CD14-positive monocyte (primary cell): ENCODE measurements at regions not wholly inside any gene's neighbourhood (a gene's known extent, or its start where the extent isn't known, plus 50 kb on each side); places are given as distances from the start of the nearest gene placed in this dataset.

Source experiments
- DNase-seq, 3 donors: peaks; one replicate each; pipeline ENCODE4 v3.0.0-alpha.2; 2011 to 2022
- H2AFZ ChIP-seq: 2 replicates; pipeline ENCODE4 v1.6.0; 2012; ENCODE audit warnings: mild to moderate bottlenecking, low read depth, low read length, inconsistent platforms; ENCODE audit not compliant: insufficient read depth, poor library complexity, severe bottlenecking
- H3K27ac ChIP-seq, 2 donors: 1 replicate in 1 of 2; 2 replicates in 1 of 2; pipeline ENCODE4 v1.5.1; 2012 to 2013; ENCODE audit warnings: low read length in 2 of 2, control low read depth in 1 of 2, inconsistent platforms in 1 of 2, low read depth in 1 of 2, mild to moderate bottlenecking in 1 of 2
- H3K27me3 ChIP-seq, 2 donors: one replicate each; pipeline versions ENCODE4 v1.6.0 to v1.6.1; 2011 to 2013; ENCODE audit warnings: low read length in 2 of 2; ENCODE audit not compliant: control insufficient read depth in 2 of 2, insufficient read depth in 2 of 2
- H3K36me3 ChIP-seq, 2 donors: replicated peaks in 1 of 2; 1 replicate in 1 of 2; 2 replicates in 1 of 2; pipeline versions ENCODE4 v1.5.1 to v1.6.1; 2012 to 2013; ENCODE audit warnings: low read length in 2 of 2, control low read depth in 1 of 2, inconsistent platforms in 1 of 2, mild to moderate bottlenecking in 1 of 2; ENCODE audit not compliant: insufficient read depth in 2 of 2, control insufficient read depth in 1 of 2
- H3K4me1 ChIP-seq, 2 donors: 1 replicate in 1 of 2; 2 replicates in 1 of 2; pipeline versions ENCODE4 v1.5.1 to v1.6.1; 2012 to 2013; ENCODE audit warnings: low read length in 2 of 2, control low read depth in 1 of 2, inconsistent platforms in 1 of 2, mild to moderate bottlenecking in 1 of 2, moderate library complexity in 1 of 2; ENCODE audit not compliant: insufficient read depth in 2 of 2, control insufficient read depth in 1 of 2
- H3K4me2 ChIP-seq: replicated peaks from 2 replicates; pipeline ENCODE3; 2012; ENCODE audit warnings: low read length, moderate library complexity, mild to moderate bottlenecking; ENCODE audit not compliant: poor library complexity, severe bottlenecking; ENCODE audit errors: extremely low read depth
- H3K4me3 ChIP-seq, 3 experiments: fragments of 200-600 bp in 1 of 3; sonication (generic) in 1 of 3; replicated peaks in 1 of 3; 1 replicate in 2 of 3; 2 replicates in 1 of 3; pipeline ENCODE4 v1.5.1; 2011 to 2013; ENCODE audit warnings: low read length in 3 of 3, mild to moderate bottlenecking in 3 of 3, control low read depth in 2 of 3, low read depth in 2 of 3, inconsistent platforms in 1 of 3, moderate library complexity in 1 of 3
- H3K79me2 ChIP-seq: 2 replicates; pipeline ENCODE4 v1.6.0; 2012; ENCODE audit warnings: mild to moderate bottlenecking, control low read depth, inconsistent platforms, low read length, moderate library complexity; ENCODE audit not compliant: insufficient read depth
- H3K9ac ChIP-seq: 2 replicates; pipeline ENCODE4 v1.6.0; 2017; ENCODE audit warnings: low read length, mild to moderate bottlenecking; ENCODE audit not compliant: insufficient read depth, poor library complexity, severe bottlenecking
- H3K9me3 ChIP-seq, 2 donors: replicated peaks in 1 of 2; 1 replicate in 1 of 2; 2 replicates in 1 of 2; pipeline versions ENCODE4 v1.5.1 to v1.6.1; 2012 to 2013; ENCODE audit warnings: low read length in 2 of 2, control low read depth in 1 of 2; ENCODE audit not compliant: control insufficient read depth in 1 of 2, insufficient read depth in 1 of 2
- H4K20me1 ChIP-seq: 2 replicates; pipeline ENCODE4 v1.6.0; 2012; ENCODE audit warnings: mild to moderate bottlenecking, low read length, control low read depth, moderate library complexity; ENCODE audit not compliant: insufficient read depth
- H3K27ac Mint-ChIP-seq, 7 donors: one replicate each; pipeline ENCODE4 v1.8.0; 2020; ENCODE audit warnings: mild to moderate bottlenecking in 7 of 7, mixed read lengths in 7 of 7, moderate library complexity in 6 of 7, inconsistent platforms in 2 of 7
- H3K27me3 Mint-ChIP-seq, 3 donors: one replicate each; pipeline ENCODE4 v1.8.0; 2021 to 2022; ENCODE audit warnings: low read depth in 3 of 3, mild to moderate bottlenecking in 3 of 3, mixed read lengths in 3 of 3, moderate library complexity in 3 of 3, inconsistent platforms in 1 of 3
- H3K36me3 Mint-ChIP-seq, 2 donors: one replicate each; pipeline ENCODE4 v1.8.0; 2020; ENCODE audit warnings: mixed read lengths in 2 of 2, inconsistent platforms in 1 of 2, mild to moderate bottlenecking in 1 of 2
- H3K4me1 Mint-ChIP-seq: one replicate; pipeline ENCODE4 v1.8.0; 2020; ENCODE audit warnings: mild to moderate bottlenecking, mixed read lengths
- H3K4me3 Mint-ChIP-seq, 2 donors: one replicate each; pipeline ENCODE4 v1.8.0; 2020; ENCODE audit warnings: mild to moderate bottlenecking in 2 of 2, mixed read lengths in 2 of 2, moderate library complexity in 1 of 2
- H3K9me3 Mint-ChIP-seq, 7 donors: one replicate each; pipeline ENCODE4 v1.8.0; 2020 to 2022; ENCODE audit warnings: mixed read lengths in 7 of 7, mild to moderate bottlenecking in 6 of 7, moderate library complexity in 6 of 7, inconsistent platforms in 2 of 7
- WGBS: methylation state at CpG from one replicate; pipeline ENCODE4 v1.1.5; 2013; ENCODE audit warnings: missing lambda C conversion rate; ENCODE audit not compliant: insufficient coverage; 5-methylcytosine and 5-hydroxymethylcytosine counted together
- intact Hi-C, 2 donors: fragments of 100-400 bp; cut with micrococcal nuclease; formaldehyde crosslinking; loops; one replicate each; pipeline versions ENCODE4 v1.15.0 to v1.15.1; 2023
- TF ChIP-seq, protein P1 (sequence below): fragments of 200-600 bp; IDR thresholded peaks from one replicate; pipeline ENCODE4 v1.8.0; 2022; ENCODE audit warnings: antibody characterized with exemption, mild to moderate bottlenecking

- 100% methylated on average over 1 of the region's 8 CpGs for WGBS
- Histone ChIP-seq H3K9ac (no peak overlapping the region), H3K4me3 (no peak overlapping the region), H3K79me2 (no peaks in the 10 kb centered on the region), H3K9me3 (no peaks in the 10 kb centered on the region), H3K4me2 (no peak overlapping the region), H4K20me1 (no peaks in the 10 kb centered on the region), H3K27me3 (no peaks in the 10 kb centered on the region), H3K27ac (no peak overlapping the region), H3K4me1 (no peaks in the 10 kb centered on the region), H3K36me3 (no peaks in the 10 kb centered on the region), H2AFZ (no peak overlapping the region)
- Mint-ChIP-seq H3K4me1 (no peaks in the 10 kb centered on the region), H3K27me3 (peaks cover 0 to 7% (median 0%) of the 10 kb centered on the region in 3 donors), H3K36me3 (no peaks in the 10 kb centered on the region), H3K27ac (no peak overlapping the region), H3K9me3 (peaks cover 0 to 2% (median 0%) of the 10 kb centered on the region in 7 donors), H3K4me3 (no peak overlapping the region)
- TF ChIP-seq, protein P1, sequence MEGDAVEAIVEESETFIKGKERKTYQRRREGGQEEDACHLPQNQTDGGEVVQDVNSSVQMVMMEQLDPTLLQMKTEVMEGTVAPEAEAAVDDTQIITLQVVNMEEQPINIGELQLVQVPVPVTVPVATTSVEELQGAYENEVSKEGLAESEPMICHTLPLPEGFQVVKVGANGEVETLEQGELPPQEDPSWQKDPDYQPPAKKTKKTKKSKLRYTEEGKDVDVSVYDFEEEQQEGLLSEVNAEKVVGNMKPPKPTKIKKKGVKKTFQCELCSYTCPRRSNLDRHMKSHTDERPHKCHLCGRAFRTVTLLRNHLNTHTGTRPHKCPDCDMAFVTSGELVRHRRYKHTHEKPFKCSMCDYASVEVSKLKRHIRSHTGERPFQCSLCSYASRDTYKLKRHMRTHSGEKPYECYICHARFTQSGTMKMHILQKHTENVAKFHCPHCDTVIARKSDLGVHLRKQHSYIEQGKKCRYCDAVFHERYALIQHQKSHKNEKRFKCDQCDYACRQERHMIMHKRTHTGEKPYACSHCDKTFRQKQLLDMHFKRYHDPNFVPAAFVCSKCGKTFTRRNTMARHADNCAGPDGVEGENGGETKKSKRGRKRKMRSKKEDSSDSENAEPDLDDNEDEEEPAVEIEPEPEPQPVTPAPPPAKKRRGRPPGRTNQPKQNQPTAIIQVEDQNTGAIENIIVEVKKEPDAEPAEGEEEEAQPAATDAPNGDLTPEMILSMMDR: no peak
- DNase-seq: no peak
- intact Hi-C loops: no loop called here
Measured at GRCh38 chr14:97230051-97230450, 432.9 kb downstream of the VRK1 start.

DNA sequence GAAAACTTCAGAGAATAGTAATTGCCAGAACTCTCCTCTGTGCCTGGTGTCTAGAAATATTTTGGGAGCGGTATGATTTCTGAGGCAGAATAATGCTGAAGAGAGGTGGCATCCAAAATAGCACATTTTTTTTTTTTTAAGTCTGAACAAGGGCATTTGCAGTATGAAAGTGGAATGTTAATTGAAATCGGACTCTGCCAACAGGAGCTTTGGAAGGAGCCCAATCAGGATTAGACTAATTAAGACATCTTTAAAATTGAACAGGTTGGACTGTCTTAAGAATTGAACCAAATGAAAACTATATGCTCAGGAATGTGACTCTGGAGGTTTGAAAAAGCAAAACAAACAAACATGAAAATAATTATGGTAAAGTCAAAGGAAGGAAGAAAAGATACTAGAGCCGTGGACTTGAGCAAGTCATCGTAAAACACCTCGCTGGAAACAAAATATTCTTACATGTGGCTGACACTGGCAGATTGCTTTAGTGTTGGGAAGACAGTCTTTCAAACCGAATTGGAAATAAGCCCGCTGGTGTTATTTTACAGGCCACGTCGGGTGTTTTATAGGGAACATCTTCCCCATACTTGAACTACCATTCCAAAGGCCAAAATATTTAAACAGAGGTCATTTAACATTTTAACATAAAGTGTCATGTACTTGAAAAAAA, 436.3 kb downstream of the VRK1 start:
- Histone ChIP-seq H3K4me2 (no peak overlapping the region), H3K79me2 (no peaks in the 10 kb centered on the region), H4K20me1 (no peaks in the 10 kb centered on the region), H3K27me3 (no peaks in the 10 kb centered on the region), H2AFZ (no peak overlapping the region), H3K36me3 (no peaks in the 10 kb centered on the region), H3K4me1 (no peaks in the 10 kb centered on the region), H3K4me3 (no peak overlapping the region), H3K27ac (no peak overlapping the region), H3K9ac (no peak overlapping the region), H3K9me3 (no peaks in the 10 kb centered on the region)
- H3K4me3 Mint-ChIP-seq: no peak overlapping the region
- TF ChIP-seq, protein P1: no peak
- H3K4me1 Mint-ChIP-seq: no peaks in the 10 kb centered on the region
- 100% methylated on average over 1 of the region's 9 CpGs for WGBS
- H3K27me3 Mint-ChIP-seq: peaks cover 2 to 8% (median 3%) of the 10 kb centered on the region in 3 donors
- no peak for DNase-seq
- peaks cover 0 to 3% (median 2%) of the 10 kb centered on the region in 7 donors for H3K9me3 Mint-ChIP-seq
- H3K36me3 Mint-ChIP-seq: no peaks in the 10 kb centered on the region
- H3K27ac Mint-ChIP-seq: no peak overlapping the region
- intact Hi-C loops: no loop called here
